ENCODE measurements at regions not wholly inside any gene's neighbourhood (a gene's known extent, or its start where the extent isn't known, plus 50 kb on each side); places are given as distances from the start of the nearest gene placed in this dataset.

DNA sequence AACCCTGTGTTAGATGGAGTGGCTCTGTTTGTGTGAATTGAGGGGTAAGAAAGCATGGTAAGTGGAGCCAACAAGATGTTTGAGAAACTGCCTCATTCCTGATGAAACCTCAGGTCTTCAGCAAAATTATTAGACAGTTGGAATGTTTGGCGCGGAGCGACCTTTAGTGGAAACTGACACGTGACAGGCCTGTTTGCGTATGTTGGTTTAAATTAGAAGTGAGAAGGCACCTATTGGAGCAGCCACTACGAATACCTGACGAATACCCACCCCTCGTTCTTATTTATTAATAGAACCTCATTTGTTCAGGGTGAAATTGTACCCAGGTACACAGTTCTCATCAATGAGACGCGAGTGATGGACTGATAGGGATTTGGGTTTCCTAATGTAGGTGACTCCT lies 63.2 kb upstream of the MIR17HG start:
- DNase-seq = no peak
- no peak for TF ChIP-seq POLR2A (IDR thresholded peaks at IDR 0.05)
- TF ChIP-seq, protein P1, sequence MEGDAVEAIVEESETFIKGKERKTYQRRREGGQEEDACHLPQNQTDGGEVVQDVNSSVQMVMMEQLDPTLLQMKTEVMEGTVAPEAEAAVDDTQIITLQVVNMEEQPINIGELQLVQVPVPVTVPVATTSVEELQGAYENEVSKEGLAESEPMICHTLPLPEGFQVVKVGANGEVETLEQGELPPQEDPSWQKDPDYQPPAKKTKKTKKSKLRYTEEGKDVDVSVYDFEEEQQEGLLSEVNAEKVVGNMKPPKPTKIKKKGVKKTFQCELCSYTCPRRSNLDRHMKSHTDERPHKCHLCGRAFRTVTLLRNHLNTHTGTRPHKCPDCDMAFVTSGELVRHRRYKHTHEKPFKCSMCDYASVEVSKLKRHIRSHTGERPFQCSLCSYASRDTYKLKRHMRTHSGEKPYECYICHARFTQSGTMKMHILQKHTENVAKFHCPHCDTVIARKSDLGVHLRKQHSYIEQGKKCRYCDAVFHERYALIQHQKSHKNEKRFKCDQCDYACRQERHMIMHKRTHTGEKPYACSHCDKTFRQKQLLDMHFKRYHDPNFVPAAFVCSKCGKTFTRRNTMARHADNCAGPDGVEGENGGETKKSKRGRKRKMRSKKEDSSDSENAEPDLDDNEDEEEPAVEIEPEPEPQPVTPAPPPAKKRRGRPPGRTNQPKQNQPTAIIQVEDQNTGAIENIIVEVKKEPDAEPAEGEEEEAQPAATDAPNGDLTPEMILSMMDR (IDR thresholded peaks at IDR 0.05) = no peak
- WGBS (ENCODE audit: insufficient coverage, low coverage, low lambda C conversion rate, missing lambda C conversion rate) = 73% methylated on average over 10 of the region's 10 CpGs
- Histone ChIP-seq H3K4me3 (no peak overlapping the region), H3K4me1 (no peaks in the 10 kb centered on the region), H3K27me3 (no peaks in the 10 kb centered on the region), H3K9me3 (no peaks in the 10 kb centered on the region), H3K27ac (no peak overlapping the region), H3K36me3 (no peaks in the 10 kb centered on the region)
- intact Hi-C loops (cut with DNase I) = no loop called here
- ATAC-seq = no peak

DNA sequence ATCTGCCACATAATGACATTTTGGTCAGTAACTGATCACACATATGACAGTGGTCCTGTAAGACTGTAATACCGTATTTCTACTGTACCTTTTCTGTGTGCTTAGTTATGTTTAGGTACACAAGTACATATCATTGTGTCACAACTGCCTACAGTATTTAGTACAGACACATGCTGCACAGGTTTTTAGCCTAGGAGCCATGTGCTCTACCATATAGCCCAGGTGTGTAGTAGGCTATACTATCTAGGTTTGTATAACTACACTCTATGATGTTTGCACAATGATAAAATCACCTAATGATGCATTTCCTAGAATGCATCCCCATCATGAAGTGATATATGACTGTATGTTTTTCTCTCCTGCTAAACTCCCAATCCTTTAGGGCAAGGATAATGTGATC lies 61.2 kb upstream of the MIR17HG start:
- intact Hi-C loops (cut with DNase I) = no loop called here
- no peaks in the 10 kb centered on the region for H3K4me1 ChIP-seq
- no peaks in the 10 kb centered on the region for H3K9me3 ChIP-seq
- TF ChIP-seq, protein P1 (IDR thresholded peaks at IDR 0.05) = no peak
- TF ChIP-seq POLR2A (IDR thresholded peaks at IDR 0.05) = no peak
- no peak for DNase-seq
- H3K27me3 ChIP-seq = no peaks in the 10 kb centered on the region
- 50% methylated on average over 1 of the region's 1 CpG for WGBS (ENCODE audit: insufficient coverage, low coverage, low lambda C conversion rate, missing lambda C conversion rate)
- H3K27ac ChIP-seq = no peak overlapping the region
- no peak overlapping the region for H3K4me3 ChIP-seq
- H3K36me3 ChIP-seq = no peaks in the 10 kb centered on the region
- ATAC-seq = no peak

DNA sequence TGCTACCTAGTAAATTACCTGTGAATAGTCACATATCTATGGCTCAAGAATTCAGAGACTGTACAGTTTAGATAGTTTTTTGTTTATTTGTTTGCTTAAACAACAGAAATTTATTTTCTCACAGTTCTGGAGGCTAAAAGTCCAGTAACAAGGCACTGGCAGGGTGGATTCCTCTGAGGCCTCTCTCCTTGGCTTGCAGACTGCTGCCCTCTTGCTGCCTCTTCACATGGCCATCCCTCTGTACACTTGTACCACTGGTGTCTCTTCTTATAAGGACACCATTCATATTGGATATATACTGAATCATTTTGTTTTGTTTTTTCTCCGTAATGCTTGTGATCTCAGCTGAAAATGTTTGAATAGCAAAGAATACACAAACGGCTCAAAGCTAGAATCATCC lies 56.4 kb upstream of the MIR17HG start:
- TF ChIP-seq, protein P1 (IDR thresholded peaks at IDR 0.05) = no peak
- TF ChIP-seq POLR2A (IDR thresholded peaks at IDR 0.05) = no peak
- no peak overlapping the region for H3K4me3 ChIP-seq
- 71% methylated on average over 2 of the region's 2 CpGs for WGBS (ENCODE audit: insufficient coverage, low coverage, low lambda C conversion rate, missing lambda C conversion rate)
- H3K4me1 ChIP-seq = no peaks in the 10 kb centered on the region
- DNase-seq = no peak
- intact Hi-C loops (cut with DNase I) = no loop called here
- H3K36me3 ChIP-seq = no peaks in the 10 kb centered on the region
- no peaks in the 10 kb centered on the region for H3K9me3 ChIP-seq
- ATAC-seq = no peak
- H3K27ac ChIP-seq = no peak overlapping the region
- no peaks in the 10 kb centered on the region for H3K27me3 ChIP-seq

DNA sequence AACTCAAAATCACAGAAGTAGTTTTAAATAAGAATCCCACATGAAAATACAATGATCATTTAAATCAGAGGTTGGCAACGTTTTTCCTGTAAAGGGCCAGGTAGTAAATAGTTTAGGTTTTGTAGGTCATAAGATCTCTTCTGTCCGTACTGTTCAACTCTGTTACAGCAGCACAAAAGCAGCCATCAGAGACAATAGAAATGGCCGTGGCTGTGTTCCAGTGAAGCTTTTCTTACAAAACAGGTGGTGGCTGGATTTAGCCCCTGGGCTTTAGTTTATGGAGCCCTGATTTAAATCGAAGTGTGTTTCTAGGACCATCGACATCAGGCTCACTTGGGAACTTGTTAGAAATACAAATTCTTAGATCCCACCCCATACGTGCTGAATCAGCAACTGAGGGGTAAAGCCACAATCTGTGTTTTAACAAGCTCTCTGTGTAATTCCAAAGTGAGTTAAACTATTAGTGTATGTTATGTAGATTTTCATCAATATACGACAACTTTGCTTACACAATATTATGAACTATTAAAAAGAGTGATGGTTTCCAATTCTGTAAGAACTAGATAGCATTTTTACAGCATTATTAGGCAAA lies 54.8 kb upstream of the MIR17HG start:
- ATAC-seq = no peak
- H3K9me3 ChIP-seq = no peaks in the 10 kb centered on the region
- no peaks in the 10 kb centered on the region for H3K36me3 ChIP-seq
- H3K4me3 ChIP-seq = no peak overlapping the region
- 56% methylated on average over 7 of the region's 7 CpGs for WGBS (ENCODE audit: insufficient coverage, low coverage, low lambda C conversion rate, missing lambda C conversion rate)
- intact Hi-C loops (cut with DNase I) = no loop called here
- no peak overlapping the region for H3K27ac ChIP-seq
- TF ChIP-seq POLR2A (IDR thresholded peaks at IDR 0.05) = no peak
- TF ChIP-seq, protein P1 (IDR thresholded peaks at IDR 0.05) = no peak
- H3K4me1 ChIP-seq = no peaks in the 10 kb centered on the region
- DNase-seq = no peak
- no peaks in the 10 kb centered on the region for H3K27me3 ChIP-seq
